ENCODE measurements at regions not wholly inside any gene's neighbourhood (a gene's known extent, or its start where the extent isn't known, plus 50 kb on each side); places are given as distances from the start of the nearest gene placed in this dataset.

DNA sequence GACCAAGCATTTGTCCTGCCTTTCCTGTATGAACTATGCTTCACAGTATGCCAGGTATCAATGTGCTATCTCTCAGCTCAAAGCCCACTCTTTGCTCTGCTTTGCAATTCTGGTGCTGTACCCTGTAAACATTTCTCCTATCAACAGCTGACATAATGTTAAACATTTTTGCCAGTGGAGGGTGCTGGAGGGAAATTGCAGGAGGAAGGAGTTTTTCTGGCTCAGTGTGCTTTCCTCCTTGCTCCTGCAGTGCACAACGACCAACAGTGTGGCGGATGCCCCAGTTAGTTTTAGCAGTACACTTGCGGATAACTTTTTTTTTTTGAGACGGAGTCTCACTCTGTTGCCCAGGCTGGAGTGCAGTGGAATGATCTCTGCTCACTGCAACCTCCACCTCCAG lies 67.1 kb upstream of the PTGFRN start (continued):
- TF ChIP-seq, protein P1, sequence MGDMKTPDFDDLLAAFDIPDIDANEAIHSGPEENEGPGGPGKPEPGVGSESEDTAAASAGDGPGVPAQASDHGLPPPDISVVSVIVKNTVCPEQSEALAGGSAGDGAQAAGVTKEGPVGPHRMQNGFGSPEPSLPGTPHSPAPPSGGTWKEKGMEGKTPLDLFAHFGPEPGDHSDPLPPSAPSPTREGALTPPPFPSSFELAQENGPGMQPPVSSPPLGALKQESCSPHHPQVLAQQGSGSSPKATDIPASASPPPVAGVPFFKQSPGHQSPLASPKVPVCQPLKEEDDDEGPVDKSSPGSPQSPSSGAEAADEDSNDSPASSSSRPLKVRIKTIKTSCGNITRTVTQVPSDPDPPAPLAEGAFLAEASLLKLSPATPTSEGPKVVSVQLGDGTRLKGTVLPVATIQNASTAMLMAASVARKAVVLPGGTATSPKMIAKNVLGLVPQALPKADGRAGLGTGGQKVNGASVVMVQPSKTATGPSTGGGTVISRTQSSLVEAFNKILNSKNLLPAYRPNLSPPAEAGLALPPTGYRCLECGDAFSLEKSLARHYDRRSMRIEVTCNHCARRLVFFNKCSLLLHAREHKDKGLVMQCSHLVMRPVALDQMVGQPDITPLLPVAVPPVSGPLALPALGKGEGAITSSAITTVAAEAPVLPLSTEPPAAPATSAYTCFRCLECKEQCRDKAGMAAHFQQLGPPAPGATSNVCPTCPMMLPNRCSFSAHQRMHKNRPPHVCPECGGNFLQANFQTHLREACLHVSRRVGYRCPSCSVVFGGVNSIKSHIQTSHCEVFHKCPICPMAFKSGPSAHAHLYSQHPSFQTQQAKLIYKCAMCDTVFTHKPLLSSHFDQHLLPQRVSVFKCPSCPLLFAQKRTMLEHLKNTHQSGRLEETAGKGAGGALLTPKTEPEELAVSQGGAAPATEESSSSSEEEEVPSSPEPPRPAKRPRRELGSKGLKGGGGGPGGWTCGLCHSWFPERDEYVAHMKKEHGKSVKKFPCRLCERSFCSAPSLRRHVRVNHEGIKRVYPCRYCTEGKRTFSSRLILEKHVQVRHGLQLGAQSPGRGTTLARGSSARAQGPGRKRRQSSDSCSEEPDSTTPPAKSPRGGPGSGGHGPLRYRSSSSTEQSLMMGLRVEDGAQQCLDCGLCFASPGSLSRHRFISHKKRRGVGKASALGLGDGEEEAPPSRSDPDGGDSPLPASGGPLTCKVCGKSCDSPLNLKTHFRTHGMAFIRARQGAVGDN (IDR thresholded peaks at IDR 0.05): no peak
- TF ChIP-seq, protein P2, sequence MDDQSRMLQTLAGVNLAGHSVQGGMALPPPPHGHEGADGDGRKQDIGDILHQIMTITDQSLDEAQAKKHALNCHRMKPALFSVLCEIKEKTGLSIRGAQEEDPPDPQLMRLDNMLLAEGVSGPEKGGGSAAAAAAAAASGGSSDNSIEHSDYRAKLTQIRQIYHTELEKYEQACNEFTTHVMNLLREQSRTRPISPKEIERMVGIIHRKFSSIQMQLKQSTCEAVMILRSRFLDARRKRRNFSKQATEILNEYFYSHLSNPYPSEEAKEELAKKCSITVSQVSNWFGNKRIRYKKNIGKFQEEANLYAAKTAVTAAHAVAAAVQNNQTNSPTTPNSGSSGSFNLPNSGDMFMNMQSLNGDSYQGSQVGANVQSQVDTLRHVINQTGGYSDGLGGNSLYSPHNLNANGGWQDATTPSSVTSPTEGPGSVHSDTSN (IDR thresholded peaks at IDR 0.05; ENCODE audit: insufficient replicate concordance, low read depth, low read length): no peak

DNA sequence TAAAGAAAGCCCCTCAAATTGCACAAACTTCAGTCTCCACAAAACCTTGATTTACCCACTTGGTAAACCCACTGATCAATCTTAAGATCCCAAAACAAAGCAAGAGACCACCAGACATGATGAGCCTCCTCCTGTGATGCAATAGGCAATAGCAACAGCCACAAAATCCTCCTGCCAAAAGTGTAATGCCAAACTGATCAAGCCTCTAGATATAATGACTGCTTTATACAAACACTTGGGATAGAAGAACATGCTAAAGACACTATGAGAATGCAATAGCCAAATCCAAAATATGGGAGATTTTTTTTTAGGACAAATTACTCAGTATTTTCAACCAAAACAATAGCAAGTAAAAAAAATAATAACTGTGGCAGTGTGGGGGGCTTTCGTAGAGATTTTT lies 64.9 kb upstream of the PTGFRN start:
- peaks cover 6% of the 10 kb centered on the region; the same call in 1 of the 2 replicates for H3K4me1 ChIP-seq (ENCODE audit: control insufficient read depth, insufficient read depth, low read length)
- in situ Hi-C loops (cut with MboI) (no loop called here), intact Hi-C loops (cut with micrococcal nuclease; ENCODE audit: unreplicated experiment) (no loop called here)
- no peaks in the 10 kb centered on the region for H4K20me1 ChIP-seq (ENCODE audit: control insufficient read depth, insufficient read depth)
- no peak overlapping the region for H3K9ac ChIP-seq (ENCODE audit: control insufficient read depth, insufficient read depth, low read length)
- H3K36me3 ChIP-seq (ENCODE audit: control insufficient read depth in 2 of 2, insufficient read depth in 2 of 2, low read length in 1 of 2): no peaks in the 10 kb centered on the region
- no peaks in the 10 kb centered on the region for H3K27me3 ChIP-seq (replicated peaks in 1 of 2; ENCODE audit: control insufficient read depth in 2 of 2, insufficient read depth in 2 of 2, low read length in 1 of 2)
- DNase-seq (ENCODE audit: low read depth, low spot score) (no peak), FAIRE-seq (no peak), ATAC-seq (no peak)
- no peaks in the 10 kb centered on the region for H3K9me3 ChIP-seq (replicated peaks; ENCODE audit: control insufficient read depth, insufficient read depth, low read length)
- H2AFZ ChIP-seq (ENCODE audit: control insufficient read depth, low read depth, low read length): no peak overlapping the region
- no peaks in the 10 kb centered on the region for H3K79me2 ChIP-seq (ENCODE audit: control insufficient read depth, insufficient read depth, low read length)
- TF ChIP-seq FOS (IDR thresholded peaks at IDR 0.05; ENCODE audit: borderline replicate concordance, extremely low read depth, insufficient read length): no peak
- TF ChIP-seq, protein P3, sequence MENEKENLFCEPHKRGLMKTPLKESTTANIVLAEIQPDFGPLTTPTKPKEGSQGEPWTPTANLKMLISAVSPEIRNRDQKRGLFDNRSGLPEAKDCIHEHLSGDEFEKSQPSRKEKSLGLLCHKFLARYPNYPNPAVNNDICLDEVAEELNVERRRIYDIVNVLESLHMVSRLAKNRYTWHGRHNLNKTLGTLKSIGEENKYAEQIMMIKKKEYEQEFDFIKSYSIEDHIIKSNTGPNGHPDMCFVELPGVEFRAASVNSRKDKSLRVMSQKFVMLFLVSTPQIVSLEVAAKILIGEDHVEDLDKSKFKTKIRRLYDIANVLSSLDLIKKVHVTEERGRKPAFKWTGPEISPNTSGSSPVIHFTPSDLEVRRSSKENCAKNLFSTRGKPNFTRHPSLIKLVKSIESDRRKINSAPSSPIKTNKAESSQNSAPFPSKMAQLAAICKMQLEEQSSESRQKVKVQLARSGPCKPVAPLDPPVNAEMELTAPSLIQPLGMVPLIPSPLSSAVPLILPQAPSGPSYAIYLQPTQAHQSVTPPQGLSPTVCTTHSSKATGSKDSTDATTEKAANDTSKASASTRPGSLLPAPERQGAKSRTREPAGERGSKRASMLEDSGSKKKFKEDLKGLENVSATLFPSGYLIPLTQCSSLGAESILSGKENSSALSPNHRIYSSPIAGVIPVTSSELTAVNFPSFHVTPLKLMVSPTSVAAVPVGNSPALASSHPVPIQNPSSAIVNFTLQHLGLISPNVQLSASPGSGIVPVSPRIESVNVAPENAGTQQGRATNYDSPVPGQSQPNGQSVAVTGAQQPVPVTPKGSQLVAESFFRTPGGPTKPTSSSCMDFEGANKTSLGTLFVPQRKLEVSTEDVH (IDR thresholded peaks at IDR 0.05; ENCODE audit: low read depth, partially characterized antibody): no peak
- TF ChIP-seq ASH2L (IDR thresholded peaks at IDR 0.05; ENCODE audit: borderline replicate concordance, low read depth): no peak
- TF ChIP-seq, protein P4, sequence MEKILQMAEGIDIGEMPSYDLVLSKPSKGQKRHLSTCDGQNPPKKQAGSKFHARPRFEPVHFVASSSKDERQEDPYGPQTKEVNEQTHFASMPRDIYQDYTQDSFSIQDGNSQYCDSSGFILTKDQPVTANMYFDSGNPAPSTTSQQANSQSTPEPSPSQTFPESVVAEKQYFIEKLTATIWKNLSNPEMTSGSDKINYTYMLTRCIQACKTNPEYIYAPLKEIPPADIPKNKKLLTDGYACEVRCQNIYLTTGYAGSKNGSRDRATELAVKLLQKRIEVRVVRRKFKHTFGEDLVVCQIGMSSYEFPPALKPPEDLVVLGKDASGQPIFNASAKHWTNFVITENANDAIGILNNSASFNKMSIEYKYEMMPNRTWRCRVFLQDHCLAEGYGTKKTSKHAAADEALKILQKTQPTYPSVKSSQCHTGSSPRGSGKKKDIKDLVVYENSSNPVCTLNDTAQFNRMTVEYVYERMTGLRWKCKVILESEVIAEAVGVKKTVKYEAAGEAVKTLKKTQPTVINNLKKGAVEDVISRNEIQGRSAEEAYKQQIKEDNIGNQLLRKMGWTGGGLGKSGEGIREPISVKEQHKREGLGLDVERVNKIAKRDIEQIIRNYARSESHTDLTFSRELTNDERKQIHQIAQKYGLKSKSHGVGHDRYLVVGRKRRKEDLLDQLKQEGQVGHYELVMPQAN (conservative IDR thresholded peaks at IDR 0.05): no peak
- TF ChIP-seq STAT3 (IDR thresholded peaks at IDR 0.05; ENCODE audit: low read depth, low read length): no peak
- TF ChIP-seq SRF (IDR thresholded peaks at IDR 0.05; ENCODE audit: low read depth in 2 of 2, low read length in 2 of 2): no peak
- TF ChIP-seq, protein P5, sequence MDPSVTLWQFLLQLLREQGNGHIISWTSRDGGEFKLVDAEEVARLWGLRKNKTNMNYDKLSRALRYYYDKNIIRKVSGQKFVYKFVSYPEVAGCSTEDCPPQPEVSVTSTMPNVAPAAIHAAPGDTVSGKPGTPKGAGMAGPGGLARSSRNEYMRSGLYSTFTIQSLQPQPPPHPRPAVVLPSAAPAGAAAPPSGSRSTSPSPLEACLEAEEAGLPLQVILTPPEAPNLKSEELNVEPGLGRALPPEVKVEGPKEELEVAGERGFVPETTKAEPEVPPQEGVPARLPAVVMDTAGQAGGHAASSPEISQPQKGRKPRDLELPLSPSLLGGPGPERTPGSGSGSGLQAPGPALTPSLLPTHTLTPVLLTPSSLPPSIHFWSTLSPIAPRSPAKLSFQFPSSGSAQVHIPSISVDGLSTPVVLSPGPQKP (IDR thresholded peaks at IDR 0.05; ENCODE audit: low read depth, low read length): no peak
- TF ChIP-seq JUND (IDR thresholded peaks at IDR 0.05; ENCODE audit: low read depth, low read length): no peak
- no peak overlapping the region for H3K4me2 ChIP-seq (ENCODE audit: control insufficient read depth, insufficient read depth)
- BruUV-seq (replicated peaks): no TSS peak
- ChIA-PET POLR2A (no interaction called here), RAD21 (ENCODE audit: unreplicated experiment) (interaction anchor here (0.9 to 3.8 kb wide), 2 partner anchors 18 to 107 kb away, joined by 3 to 35 read pairs; no protein-coding TSS in a partner anchor), SMC1A (ENCODE audit: uncharacterized antibody, unreplicated experiment) (interaction anchor here (0.8 to 6.6 kb wide), 6 partner anchors 12 to 107 kb away, joined by 3 to 57 read pairs (median 4); no protein-coding TSS in a partner anchor), CTCF (interaction anchor here (1.5 to 4.6 kb wide), 3 partner anchors 11 to 87 kb away, joined by 3 to 21 read pairs (median 18); no protein-coding TSS in a partner anchor)
- H3K4me3 ChIP-seq: no peak overlapping the region
- WGBS (ENCODE audit: insufficient coverage, insufficient replicate concordance, low lambda C conversion rate, missing lambda C conversion rate): 65% methylated on average over 1 of the region's 1 CpG
- H3K27ac ChIP-seq (ENCODE audit: control insufficient read depth, insufficient read depth): no peak overlapping the region

Data from GM12878 (cell line).